ENCODE measurements at regions not wholly inside any gene's neighbourhood (a gene's known extent, or its start where the extent isn't known, plus 50 kb on each side); places are given as distances from the start of the nearest gene placed in this dataset.

DNA sequence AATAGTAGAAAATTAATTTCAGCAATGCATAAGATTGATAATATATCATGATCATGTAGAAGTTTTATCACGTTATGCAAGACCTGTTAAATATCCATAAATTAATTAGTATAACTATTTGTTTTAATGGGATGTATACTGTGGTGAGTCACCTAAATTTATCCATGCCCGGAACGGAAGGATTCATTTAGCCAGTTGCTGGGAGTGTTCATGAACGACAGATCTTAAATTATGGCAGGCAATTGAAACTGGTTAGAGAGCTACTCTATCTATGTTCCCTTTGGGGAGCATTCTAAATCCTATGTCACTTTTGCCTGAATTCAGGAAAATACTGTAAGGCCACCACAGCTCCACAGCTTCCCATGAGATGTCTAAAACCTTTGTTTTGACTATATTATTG, 1950.5 kb upstream of the AGA start:
- no peak overlapping the region for H3K4me3 ChIP-seq (ENCODE audit: low read depth, low read length)
- no peak for DNase-seq (ENCODE audit: low read depth)
- TF ChIP-seq CTCF (IDR thresholded peaks at IDR 0.05; ENCODE audit: low read depth, low read length, missing control alignments) = no peak
- in situ Hi-C loops (cut with HindIII; ENCODE audit: low sequenced_read_pairs) = no loop called here

- no peak overlapping the region for H3K4me3 ChIP-seq (ENCODE audit: low read depth, low read length)
- DNase-seq (ENCODE audit: low read depth) = no peak
- TF ChIP-seq CTCF (IDR thresholded peaks at IDR 0.05; ENCODE audit: low read depth, low read length, missing control alignments) = no peak
- in situ Hi-C loops (cut with HindIII; ENCODE audit: low sequenced_read_pairs) = no loop called here
Observed at GRCh38 chr4:179398414-179398813, 1956.2 kb upstream of the AGA start.

DNA sequence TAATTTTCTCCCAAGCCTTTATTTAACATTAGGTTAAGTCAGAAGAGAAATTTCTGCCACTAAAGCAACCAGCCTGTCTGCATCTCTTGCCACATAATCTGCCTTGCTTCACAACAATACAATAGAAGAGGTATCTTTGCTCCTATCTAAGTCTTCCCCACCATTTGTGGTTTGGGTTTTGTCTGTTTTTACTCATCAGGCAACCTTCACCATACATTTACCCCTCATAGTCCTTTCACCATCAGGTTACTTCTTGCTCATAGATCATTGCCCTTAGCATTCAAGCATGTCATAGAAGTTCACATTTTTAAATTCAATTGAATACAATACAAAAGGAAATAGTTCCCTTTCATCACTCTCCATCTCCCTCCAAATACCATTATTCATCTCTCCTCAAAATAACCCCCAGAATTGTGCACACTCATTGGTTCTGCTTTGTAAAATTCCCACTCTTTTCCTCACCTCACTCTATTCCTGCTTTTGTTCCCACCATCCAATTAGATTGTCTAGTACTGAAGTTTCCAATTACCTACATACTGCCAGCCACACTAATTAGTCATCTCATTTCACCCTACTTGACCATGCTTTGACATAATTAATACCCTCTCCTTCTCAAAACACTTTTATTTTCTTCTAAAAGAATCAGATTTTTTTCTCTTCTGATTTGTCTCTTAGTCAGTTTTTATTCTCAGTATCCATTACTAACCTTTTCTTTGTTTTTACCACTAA, 1957.0 kb upstream of the AGA start:
- no peak for DNase-seq (ENCODE audit: low read depth)
- no peak overlapping the region for H3K4me3 ChIP-seq (ENCODE audit: low read depth, low read length)
- TF ChIP-seq CTCF (IDR thresholded peaks at IDR 0.05; ENCODE audit: low read depth, low read length, missing control alignments) = no peak
- in situ Hi-C loops (cut with HindIII; ENCODE audit: low sequenced_read_pairs) = no loop called here

DNA sequence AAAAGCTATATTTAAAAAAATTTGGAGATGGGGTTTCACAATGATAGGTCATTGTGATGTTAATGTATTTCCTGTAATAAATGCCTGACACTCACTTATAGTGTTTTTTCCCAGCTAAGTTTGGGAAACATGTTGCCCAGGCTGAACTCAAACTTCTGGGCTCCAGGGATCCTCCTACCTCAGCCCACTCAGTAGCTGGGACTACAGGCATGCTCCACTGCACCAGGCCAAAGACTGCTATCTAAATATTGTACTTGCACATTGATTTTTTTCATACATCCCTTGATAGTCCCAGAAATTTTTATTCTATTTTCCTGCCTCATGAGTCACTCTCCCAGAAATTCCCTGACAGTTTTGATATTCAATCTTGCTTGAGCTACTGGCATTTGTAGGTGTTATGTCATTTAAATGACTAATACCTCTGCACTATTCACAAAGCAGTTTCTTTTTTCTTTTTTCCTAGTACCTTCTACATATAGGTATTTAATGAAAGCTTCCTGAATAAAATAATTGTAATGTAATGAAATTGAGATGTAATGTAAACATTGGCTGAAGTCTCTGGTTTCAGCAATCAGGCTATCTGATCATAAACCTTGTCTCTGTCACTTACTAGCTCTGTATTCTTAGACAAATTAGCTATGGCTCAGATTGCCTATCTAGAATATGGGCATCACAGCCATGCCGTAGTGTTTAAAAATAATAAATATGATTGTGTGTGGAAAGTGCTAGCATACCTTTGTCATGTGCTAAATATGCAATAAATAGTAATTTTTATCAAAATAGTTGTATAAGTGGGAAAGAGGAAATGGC, 1973.0 kb upstream of the AGA start:
- no peak for DNase-seq (ENCODE audit: low read depth)
- TF ChIP-seq CTCF (IDR thresholded peaks at IDR 0.05; ENCODE audit: low read depth, low read length, missing control alignments) = no peak
- in situ Hi-C loops (cut with HindIII; ENCODE audit: low sequenced_read_pairs) = no loop called here
- H3K4me3 ChIP-seq (ENCODE audit: low read depth, low read length) = no peak overlapping the region

GRCh38 chr4:179415847-179416223, 1973.6 kb upstream of the AGA start:
- in situ Hi-C loops (cut with HindIII; ENCODE audit: low sequenced_read_pairs) = no loop called here
- no peak overlapping the region for H3K4me3 ChIP-seq (ENCODE audit: low read depth, low read length)
- no peak for TF ChIP-seq CTCF (IDR thresholded peaks at IDR 0.05; ENCODE audit: low read depth, low read length, missing control alignments)
- no peak for DNase-seq (ENCODE audit: low read depth)

GRCh38 chr4:179417357-179417756, 1975.1 kb upstream of the AGA start:
- TF ChIP-seq CTCF (IDR thresholded peaks at IDR 0.05; ENCODE audit: low read depth, low read length, missing control alignments) = no peak
- H3K4me3 ChIP-seq (ENCODE audit: low read depth, low read length) = no peak overlapping the region
- no peak for DNase-seq (ENCODE audit: low read depth)
- in situ Hi-C loops (cut with HindIII; ENCODE audit: low sequenced_read_pairs) = no loop called here

Data from astrocyte of the cerebellum (primary cell).